Activated CD8-positive, alpha-beta memory T cell treated with anti-CD3 and anti-CD28 coated beads, Interleukin-2, amount 50 U/mL, for 24 hours (primary cell): ENCODE measurements at regions not wholly inside any gene's neighbourhood (a gene's known extent, or its start where the extent isn't known, plus 50 kb on each side); places are given as distances from the start of the nearest gene placed in this dataset.
"Not testable (repeated sequence)": the region's sequence is repeated elsewhere in the genome, so short reads cannot be mapped to it uniquely, and the experiment has no call there.

Experiments used
- DNase-seq: peaks from one replicate; pipeline ENCODE4 v3.0.0-alpha.2; 2020; ENCODE audit errors: extremely low read depth

- no peak for DNase-seq
These were observed 248.9 kb upstream of the HNRNPA3 start for GRCh38 chr2:176963568-176964287.

- DNase-seq = no peak
These were observed 244.6 kb upstream of the HNRNPA3 start for GRCh38 chr2:176967911-176968450.

- no peak for DNase-seq
These were observed 242.8 kb upstream of the HNRNPA3 start for GRCh38 chr2:176969642-176970359.

- DNase-seq = no peak
These were observed 235.6 kb upstream of the HNRNPA3 start for GRCh38 chr2:176976736-176977685.

- DNase-seq = no peak
These were observed 233.7 kb upstream of the HNRNPA3 start for GRCh38 chr2:176978921-176979320.

- DNase-seq = no peak
These were observed 232.4 kb upstream of the HNRNPA3 start for GRCh38 chr2:176979981-176980710.

- DNase-seq = no peak
These were observed 227.6 kb upstream of the HNRNPA3 start for GRCh38 chr2:176984987-176985386.

- DNase-seq = no peak
These were observed 226.7 kb upstream of the HNRNPA3 start for GRCh38 chr2:176985871-176986270.

GRCh38 chr2:176986487-176986886, 226.1 kb upstream of the HNRNPA3 start:
- DNase-seq = no peak

- no peak for DNase-seq
These were observed 221.2 kb upstream of the HNRNPA3 start for GRCh38 chr2:176991411-176991810.

GRCh38 chr2:176997074-176997791, 215.4 kb upstream of the HNRNPA3 start:
- DNase-seq = peak; percentile 6

GRCh38 chr2:176997792-176998169, 214.8 kb upstream of the HNRNPA3 start:
- no peak for DNase-seq

- DNase-seq = no peak
These were observed 213.3 kb upstream of the HNRNPA3 start for GRCh38 chr2:176999301-176999700.

GRCh38 chr2:177000061-177000714, 212.4 kb upstream of the HNRNPA3 start:
- DNase-seq = no peak

GRCh38 chr2:177000715-177001072, 211.9 kb upstream of the HNRNPA3 start:
- DNase-seq = no peak

- no peak for DNase-seq
These were observed 211.3 kb upstream of the HNRNPA3 start for GRCh38 chr2:177001334-177001733.

GRCh38 chr2:177002983-177003382, 209.6 kb upstream of the HNRNPA3 start:
- DNase-seq = no peak

- DNase-seq = not testable (repeated sequence)
These were observed 204.9 kb upstream of the HNRNPA3 start for GRCh38 chr2:177007726-177008125.

- not testable (repeated sequence) for DNase-seq
These were observed 203.9 kb upstream of the HNRNPA3 start for GRCh38 chr2:177008662-177009061.

- DNase-seq = no peak
These were observed 202.4 kb upstream of the HNRNPA3 start for GRCh38 chr2:177010146-177010545.
